NB4 (cell line): ENCODE measurements at regions not wholly inside any gene's neighbourhood (a gene's known extent, or its start where the extent isn't known, plus 50 kb on each side); places are given as distances from the start of the nearest gene placed in this dataset.

Experiments
- DNase-seq: peaks from one replicate; pipeline ENCODE4 v3.0.0; 2010; ENCODE audit warnings: low read depth
- H3K4me3 ChIP-seq: one replicate; pipeline ENCODE4 v1.5.1; 2011; ENCODE audit warnings: mild to moderate bottlenecking, low read depth, low read length, moderate library complexity
- CTCF ChIP-seq: IDR thresholded peaks from one replicate; pipeline ENCODE4 v1.5.1; 2012; ENCODE audit warnings: low read depth, low read length
- MAX ChIP-seq: IDR thresholded peaks from 2 replicates; pipeline ENCODE4 v1.6.1; 2011; ENCODE audit warnings: low read depth, low read length
- MYC ChIP-seq: IDR thresholded peaks from 2 replicates; pipeline ENCODE4 v1.6.1; 2011; ENCODE audit warnings: low read depth, low read length
- POLR2A ChIP-seq: IDR thresholded peaks from 2 replicates; pipeline ENCODE4 v1.6.1; 2011; ENCODE audit warnings: mild to moderate bottlenecking; ENCODE audit not compliant: insufficient read length; ENCODE audit errors: extremely low read depth

- TF ChIP-seq POLR2A (no peak), CTCF (no peak), MAX (no peak), MYC (no peak)
- DNase-seq: no peak
- H3K4me3 ChIP-seq: no peak overlapping the region
Measured at GRCh38 chrX:7253565-7253964, 105.6 kb upstream of the PUDP start.

DNA sequence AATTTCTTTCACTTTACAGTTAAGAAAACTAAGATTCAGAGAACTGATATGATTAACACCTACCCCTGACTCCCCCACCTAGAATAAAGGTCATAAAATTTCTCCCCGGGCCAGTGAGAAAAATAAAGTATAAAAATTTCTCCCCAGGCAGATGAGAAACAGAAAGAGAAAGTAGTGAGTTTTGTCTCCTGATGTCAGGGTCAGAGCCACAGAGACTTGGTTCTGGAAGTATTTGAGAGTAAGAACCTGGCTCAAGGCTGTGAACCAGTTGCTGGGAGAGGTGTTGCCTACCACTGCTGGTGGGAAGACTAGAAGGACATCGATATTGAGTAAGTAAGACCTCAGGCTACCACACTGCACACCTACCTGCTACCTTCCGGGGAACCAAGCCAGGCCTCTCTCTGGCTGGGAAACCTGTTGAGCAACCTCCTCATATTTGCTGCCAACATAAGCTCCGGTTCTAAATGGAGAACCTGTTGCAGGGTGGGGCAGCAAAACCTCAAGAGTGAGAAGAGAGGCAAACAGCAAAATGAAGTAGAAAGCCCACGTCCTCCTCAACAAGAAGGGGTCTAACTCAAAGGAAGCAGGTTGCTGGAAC lies 104.2 kb upstream of the PUDP start:
- peak; percentile 54 for DNase-seq
- no peak overlapping the region for H3K4me3 ChIP-seq
- TF ChIP-seq POLR2A: no peak
- TF ChIP-seq MAX: no peak
- TF ChIP-seq MYC: no peak
- TF ChIP-seq CTCF: no peak

- peak; percentile 67 for DNase-seq
- TF ChIP-seq CTCF: no peak
- TF ChIP-seq MYC: no peak
- TF ChIP-seq POLR2A: no peak
- no peak for TF ChIP-seq MAX
- H3K4me3 ChIP-seq: no peak overlapping the region
Measured at GRCh38 chrX:7247346-7247745, 99.4 kb upstream of the PUDP start.

GRCh38 chrX:7244405-7244804 lies 96.5 kb upstream of the PUDP start:
- peak; percentile 94 for DNase-seq

DNA sequence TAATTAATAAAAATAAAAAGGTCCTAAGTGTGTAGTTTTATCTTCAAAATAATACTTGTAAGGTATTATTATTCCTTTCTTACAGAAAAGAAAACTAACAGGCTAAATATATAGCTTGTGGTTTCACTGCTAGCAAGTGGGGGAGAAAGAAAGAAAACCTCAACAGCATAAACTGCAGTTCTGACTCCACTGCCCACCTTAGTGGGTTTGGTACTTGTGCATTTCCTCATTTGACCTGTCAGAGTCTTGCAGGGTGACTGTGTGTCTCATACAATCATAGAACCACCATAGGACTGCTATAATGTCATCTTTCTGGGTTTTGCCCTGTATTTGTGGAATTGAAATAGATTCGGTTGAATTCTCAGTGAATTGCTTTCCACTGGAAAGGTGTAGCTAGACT lies 94.7 kb upstream of the PUDP start:
- peak; percentile 79 for DNase-seq
- H3K4me3 ChIP-seq: no peak overlapping the region
- TF ChIP-seq CTCF: no peak
- no peak for TF ChIP-seq POLR2A
- TF ChIP-seq MAX: no peak
- no peak for TF ChIP-seq MYC

More at GRCh38 chrX:7244405-7244804, 96.5 kb upstream of the PUDP start:
- no peak for TF ChIP-seq POLR2A
- peak; percentile 50 for TF ChIP-seq MYC
- H3K4me3 ChIP-seq: no peak overlapping the region

GRCh38 chrX:7240929-7241328 lies 93.0 kb upstream of the PUDP start:
- H3K4me3 ChIP-seq: no peak overlapping the region
- no peak for DNase-seq
- TF ChIP-seq MAX (no peak), CTCF (no peak), MYC (no peak), POLR2A (no peak)
